HG03457 (cell line): ENCODE measurements at regions not wholly inside any gene's neighbourhood (a gene's known extent, or its start where the extent isn't known, plus 50 kb on each side); places are given as distances from the start of the nearest gene placed in this dataset.

ENCODE experiments used
- ATAC-seq: cut with Tn5 transposase; IDR thresholded peaks from one replicate; pipeline ENCODE4 v1.9.1; 2021; ENCODE audit warnings: moderate number of reproducible peaks; ENCODE audit not compliant: unreplicated experiment

DNA sequence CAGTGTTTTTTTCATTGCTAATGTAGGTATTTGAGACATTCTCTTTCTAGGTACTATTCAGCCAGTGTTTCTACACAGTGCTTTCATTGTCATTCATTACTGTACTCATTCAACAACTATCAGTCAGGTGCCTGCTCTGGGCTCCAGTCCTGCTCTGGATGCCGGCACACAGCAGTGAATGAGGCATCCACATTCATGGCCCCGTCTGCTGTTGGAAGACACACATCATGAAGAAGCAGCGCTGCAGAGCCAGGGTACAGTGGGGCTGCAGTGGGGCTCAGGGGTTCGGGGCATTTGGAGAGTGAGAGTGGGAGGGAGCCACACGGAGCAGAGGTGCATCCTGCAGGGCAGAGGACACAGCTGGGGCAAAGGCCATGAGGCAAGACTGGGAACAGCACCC is 737.2 kb upstream of the RAB6C start:
- no peak for ATAC-seq

DNA sequence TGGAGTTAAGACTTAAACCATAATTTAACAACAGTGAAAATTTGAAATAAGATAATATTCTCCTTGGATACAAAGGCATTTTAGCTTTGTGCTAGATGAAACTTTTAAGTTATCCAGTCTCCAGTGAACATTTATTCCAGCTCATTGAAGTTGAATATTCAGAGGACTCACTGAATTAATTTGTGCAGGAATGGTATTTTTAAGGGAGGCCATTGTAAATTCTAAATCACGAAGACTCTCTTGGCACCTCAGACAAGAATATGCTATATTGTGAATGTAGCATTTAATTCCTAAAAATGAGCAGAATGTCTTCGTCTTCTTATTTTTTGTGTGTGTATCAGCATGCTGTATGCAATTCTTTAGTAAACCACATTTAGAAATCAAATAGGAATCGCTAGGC is 731.7 kb upstream of the RAB6C start:
- ATAC-seq: no peak

DNA sequence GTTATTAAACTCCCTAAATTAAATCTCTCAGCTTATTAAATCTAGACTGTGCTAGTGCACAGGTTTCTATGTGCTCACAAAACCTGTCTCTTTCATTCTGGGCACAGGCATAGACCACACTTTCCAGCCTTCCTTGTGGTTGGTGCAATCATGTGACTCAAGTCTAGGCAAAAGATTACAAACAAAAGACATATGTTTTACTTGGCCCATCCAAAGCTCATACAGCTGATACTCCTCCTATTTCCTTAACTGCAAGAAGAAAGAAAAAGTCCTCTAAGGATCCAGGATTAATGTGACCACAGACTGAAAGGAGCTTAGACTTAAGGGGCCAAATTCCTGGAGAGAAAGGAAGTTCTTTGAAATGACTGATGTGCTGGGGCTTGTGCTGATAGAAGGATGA is 731.3 kb upstream of the RAB6C start:
- ATAC-seq: no peak

DNA sequence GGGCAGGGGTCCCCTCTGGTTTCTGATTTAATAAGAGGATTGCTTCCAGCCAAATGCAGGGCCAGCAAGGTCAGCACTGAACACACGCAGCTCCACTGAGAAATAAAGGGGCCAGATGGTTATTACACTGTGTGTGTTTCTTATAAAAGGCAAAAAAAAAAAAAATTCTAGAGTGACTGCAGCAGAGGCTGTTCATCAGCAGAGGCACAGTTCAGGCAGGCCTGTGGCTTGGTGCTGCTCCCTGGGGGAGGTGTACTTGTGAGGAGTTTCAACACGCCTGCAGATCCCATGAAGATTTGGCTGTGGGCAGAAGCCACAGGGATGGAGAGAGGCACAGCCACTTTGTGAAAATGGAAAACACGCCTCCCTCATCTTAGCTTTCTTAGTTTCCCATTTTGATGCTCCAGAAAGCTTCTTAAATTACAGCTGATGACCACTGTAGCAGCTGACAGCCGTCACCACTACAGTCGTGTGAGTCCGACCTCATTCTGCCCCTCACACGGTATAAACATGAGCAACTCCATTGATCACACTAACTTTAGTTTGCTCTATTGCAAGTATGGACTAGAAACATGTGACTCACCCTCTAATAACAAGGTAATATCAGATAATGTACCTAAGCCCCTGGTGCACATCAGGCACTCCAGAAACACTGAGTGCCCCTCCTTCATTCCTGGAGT is 726.5 kb upstream of the RAB6C start:
- ATAC-seq: no peak

DNA sequence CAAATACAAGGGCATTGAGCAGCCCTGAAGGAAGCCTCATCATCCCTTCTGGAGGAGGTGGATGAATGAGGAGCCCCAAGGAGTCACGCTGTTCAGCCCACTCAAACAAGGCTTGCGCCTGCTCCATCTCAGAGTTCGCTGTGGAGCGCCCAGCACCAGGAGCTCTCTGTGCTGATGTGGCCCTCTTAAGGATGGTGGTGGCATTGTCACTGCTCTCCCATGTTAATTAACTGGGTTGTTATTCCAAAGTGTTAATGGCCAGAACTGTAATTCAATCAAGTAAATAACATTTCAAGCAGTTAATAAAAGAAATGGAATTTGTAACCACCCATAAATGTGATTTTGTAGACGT is 726.0 kb upstream of the RAB6C start:
- no peak for ATAC-seq

DNA sequence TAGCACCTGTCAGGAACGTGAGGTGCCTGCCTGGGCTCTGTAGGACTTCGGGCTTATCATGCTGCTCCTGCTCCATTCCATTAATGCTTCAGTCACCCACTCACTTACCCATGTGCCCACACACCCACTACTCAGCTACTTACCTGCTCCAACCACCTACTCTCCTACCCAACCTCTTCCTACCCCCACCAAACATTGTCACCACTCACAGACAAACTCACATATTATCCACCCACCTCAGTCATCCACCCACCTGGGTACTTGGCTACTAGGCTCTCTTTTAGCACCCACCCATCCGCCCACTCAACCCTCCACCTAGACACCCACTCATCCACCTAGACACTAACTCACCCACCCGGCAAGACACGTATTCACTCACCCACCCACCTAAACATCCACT is 724.7 kb upstream of the RAB6C start:
- ATAC-seq: no peak

DNA sequence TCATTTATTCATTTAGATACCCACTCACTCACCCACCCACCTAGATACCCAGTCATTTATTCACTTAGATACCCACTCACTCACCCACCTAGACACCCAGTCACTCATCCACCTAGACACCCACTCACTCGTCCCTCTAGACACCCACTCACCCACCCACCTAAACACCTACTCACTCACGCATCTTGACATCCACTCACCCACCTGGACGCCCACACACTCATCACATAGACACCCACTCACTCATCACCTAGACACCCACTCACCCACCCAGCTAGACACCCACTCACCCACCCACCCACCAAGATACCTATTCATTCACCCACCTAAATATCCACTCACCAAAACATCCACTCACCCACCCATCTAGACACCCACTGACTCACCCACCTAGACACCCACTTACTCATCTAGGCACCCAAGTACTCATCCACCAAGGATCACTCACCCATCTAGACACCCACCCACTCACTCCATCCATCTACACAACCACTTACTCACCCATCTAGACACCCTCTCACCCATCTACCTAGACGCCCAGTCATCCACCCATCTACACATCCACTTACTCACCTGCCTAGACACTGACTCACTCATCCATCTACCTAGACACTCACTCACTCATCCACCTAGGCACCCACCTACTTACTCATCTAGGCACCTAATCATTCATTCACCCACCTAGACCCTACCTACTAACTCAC is 723.7 kb upstream of the RAB6C start:
- no peak for ATAC-seq

DNA sequence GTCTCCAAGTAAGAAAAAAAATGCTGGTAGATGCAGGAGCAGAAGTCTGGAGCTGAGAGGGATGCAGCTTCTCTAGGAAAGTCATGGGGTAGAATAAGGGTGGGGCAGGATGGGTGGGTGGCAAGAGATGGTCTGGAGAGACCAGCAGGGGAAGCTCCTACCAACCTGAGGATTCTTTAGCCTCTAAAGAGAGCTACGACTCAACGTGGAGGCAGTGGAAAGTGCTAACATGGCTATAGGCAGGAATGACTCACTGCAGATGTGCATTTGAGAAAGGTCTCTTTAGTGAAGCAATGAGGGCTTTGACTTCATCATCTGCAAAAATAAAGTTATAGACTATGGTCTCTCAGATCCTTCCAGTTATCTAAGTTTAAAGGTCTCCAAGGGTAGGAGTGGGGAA is 722.8 kb upstream of the RAB6C start:
- no peak for ATAC-seq

DNA sequence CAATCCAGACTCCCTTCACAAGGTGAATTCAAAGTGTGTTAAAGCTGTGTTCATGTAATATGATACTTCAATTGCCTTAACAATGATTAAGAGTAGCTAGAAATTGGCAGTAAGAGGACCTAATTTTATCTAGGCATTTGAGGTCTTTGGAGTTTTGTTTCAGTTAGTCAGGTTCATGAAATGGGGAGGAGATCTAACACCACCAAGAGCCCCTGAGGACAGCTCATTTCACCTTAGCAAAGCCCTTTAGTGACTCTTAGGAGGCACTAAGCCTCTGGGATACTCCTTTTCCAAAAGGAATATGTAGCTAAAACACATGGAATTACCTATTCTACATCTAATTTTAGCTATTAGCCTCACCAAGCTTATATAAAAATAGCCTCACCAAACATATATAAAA is 716.5 kb upstream of the RAB6C start:
- no peak for ATAC-seq

DNA sequence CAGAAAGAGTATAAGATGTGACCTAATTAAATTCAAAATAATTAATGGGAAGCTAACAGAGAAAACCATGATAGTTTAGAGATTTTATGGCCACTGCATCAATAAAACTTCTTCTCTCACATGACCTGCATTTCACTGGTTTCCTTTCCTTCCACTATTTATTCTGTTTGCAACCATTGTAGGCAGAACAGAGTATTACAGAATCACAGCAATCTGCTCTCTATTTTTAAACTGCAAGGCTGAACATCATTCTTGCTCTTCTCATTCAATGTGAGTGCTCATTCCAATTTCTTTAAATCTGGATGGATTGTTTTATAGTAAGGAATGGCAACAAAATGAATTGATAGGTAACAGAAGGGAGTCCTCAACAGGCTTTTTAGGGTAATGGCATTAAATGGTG is 715.5 kb upstream of the RAB6C start:
- no peak for ATAC-seq

DNA sequence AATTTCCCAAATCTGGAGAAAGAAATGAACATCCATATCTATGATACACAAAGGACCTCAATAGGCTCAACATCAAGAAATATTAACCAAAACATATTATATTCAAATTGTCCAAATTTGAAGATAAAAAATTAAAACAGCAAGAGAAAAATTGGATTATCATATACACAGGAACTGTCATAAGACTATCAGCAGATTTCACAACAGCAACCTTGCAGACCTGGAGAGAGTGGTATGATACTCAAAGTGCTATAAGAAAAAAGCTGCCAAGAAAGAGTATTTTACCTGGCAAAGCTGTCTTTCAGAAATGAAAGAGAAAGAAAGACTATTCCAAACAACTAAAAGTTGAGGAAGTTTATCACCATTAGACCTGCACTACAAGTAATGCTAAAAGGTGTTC is 711.9 kb upstream of the RAB6C start:
- no peak for ATAC-seq

DNA sequence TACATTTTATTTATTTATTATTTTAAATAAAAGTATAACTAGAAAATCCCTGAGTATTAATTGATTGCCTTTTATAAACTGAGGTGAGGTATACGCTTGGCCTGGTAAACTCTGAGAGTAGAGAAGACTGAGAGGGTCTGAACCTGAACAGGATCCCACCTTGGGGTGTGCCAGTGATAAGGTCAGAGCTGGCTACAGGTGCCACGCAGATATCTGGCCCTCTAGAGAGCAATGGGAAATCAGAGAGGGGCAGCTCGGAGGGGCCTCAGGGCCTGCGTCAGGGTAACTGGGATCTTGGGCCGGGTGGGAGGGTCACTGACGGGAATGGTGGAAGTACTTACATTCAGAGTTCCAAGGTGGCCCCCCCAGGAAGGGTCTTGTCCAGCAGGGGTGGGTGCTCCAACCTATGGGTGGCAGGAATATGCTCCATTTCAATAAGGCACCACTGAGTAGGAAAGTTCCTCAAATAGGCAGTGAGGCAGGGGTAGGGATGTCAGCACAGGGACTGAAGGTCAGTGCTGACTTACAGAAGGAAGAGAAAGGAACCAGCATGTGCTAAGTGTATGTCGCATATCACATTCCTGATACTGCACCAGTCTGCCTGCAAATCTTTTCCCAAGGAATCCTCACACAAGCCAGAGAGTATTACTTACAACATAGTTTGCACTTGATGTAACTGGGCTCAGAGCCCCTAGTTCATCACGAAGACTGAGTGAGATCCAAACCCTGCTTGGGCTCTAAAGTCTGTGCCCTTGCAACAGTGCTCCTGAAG is 706.0 kb upstream of the RAB6C start:
- ATAC-seq: no peak

DNA sequence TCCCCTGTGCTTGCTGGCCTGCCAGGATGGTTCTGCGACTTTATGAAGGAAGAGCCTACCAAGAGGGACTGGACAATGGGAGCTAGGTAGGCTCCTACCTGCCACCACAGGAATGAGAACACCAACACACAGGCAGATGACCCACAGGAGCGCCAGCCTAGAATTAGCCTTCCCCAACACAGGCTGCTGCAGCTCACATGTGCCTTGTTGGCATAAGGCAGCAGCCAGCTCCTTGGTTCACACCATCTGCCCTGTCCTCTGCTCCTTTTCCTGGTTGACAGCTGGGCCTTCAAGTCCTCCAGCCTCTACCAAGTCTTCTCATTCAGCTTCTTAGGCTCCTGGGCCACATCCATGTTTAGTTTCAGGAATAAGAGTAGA is 705.4 kb upstream of the RAB6C start:
- no peak for ATAC-seq

DNA sequence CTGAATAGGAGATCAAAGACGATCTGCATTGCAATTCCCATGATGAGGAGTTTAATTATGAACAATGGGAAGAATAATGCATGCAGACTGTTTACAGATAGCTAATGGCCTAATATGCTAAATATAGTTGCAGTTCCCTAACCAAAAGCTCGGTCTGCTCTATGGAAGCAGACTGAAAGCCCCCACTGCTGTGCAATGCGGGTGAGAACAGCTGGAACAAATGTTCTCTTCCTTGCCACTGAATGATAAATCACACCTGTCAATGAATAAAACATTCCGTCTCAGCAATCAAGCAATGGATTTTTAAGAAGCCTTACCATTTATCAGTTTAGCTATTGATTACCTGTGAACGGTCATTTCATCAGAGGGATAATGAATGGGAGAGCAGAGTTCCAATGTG is 704.5 kb upstream of the RAB6C start:
- ATAC-seq: no peak

DNA sequence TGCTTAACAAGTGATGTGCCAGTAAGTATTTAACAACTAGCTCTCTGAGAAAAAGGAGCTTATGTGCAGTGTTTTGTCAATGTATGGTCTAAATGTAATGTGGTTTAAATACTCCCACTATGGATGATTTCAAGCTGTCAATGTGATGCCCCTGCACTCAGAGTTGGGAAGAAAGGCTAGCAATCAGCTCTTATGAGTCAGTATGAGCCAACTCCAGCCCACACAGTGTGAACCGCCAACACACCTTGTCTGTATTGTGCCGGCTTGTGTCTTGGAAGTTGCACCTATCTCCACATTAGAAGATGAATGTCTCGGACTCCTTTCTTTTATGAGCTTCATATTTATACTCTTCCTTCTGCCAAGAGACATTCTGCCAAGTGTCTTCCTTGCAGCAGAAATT is 703.8 kb upstream of the RAB6C start:
- no peak for ATAC-seq

DNA sequence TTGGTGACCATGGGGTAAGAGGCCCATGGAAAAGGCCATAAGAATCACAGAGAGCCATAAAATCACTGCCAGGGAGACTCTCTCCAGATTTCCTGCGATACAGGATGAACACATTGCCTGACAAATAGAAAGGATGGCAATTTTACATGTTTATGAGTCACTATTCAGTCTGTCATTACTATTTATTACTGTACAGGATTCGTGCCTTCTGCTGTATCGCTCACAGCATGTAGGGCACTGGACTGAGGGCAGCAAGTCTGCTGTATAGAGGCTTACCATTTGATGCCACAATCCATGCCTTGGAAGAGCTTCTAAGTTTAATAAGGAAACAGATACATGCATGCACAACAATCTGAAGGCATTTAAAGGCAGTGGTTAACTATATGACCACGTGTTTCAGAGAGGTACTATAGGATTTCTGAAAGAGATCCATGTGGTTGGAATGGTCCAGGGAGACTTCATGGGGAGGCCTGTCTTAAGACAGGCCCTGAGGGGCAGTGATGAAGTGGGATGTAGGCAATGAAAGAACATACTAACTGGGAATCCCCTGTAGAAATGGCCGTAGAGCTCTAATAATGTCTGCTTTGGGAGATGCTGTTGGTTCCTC is 702.4 kb upstream of the RAB6C start:
- ATAC-seq: no peak

DNA sequence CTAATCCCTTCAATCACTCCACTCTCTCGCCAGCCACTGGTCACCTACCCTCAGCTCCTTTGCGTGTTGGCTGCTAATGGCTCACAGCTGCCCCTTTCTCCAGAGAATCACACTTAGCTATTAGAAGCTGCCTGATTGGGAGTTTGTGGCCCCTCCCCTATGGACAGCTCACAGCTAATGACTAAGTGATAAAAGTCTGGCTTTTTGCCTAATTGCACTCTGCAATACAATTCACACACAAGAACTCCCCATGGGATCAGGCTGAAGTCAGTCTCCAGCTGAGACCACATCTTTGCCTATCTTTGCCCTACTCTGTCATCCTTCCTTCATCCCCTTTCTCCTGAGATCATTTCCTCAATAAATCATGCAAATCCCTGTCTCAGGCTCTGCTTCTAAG is 701.9 kb upstream of the RAB6C start:
- ATAC-seq: no peak

DNA sequence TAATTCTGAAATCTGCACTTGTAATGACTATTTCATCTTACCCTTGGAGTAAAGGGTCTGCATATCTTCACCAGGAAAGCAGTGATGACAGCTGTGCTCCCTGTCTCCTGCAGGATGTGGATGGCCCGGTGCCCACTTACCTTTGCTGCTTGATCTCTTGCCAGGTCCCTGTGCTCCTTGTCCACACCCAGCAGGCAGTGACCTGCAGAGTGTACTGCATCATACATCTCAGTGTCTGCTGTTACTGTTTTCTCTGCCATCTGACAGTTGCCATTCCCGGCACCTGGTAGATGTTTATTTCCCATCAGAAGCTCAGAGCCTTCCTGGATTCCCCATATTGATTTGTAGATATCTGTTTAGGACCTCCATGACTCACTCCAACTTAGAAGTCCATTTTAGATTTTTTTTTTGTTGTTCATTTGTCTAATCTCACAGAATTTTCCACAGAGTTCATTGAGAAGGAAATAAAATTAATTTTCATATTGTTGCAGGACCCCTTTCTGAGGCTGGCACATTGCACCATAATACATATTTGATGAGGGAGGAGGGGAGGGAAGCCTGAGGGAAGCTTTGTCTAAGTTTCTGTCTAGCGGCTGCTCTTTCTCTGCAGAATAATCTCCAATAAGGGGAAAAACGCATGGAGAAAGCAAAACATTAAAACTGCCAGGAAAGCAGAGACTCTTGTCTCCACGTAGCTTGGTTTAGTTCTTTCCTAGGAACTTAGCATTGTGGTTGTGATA is 697.5 kb upstream of the RAB6C start:
- ATAC-seq: no peak

DNA sequence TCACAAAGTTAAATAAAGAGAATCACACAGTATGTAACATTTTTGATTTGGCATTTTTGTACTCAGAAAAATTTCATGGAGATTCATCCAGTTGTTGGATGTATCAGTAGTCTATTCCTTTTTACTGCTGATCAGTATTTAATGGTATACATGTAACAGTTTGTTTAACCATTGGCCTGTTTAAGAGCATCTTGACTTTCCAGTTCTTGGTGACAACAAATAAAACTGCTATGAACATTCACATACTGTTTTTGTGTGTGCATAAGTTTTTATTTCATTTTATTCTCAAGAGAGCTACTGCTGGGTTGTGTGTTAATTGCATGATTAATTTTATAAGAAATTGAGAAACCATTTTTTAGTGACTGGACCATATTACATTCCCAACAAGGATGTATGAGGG is 694.5 kb upstream of the RAB6C start:
- no peak for ATAC-seq

DNA sequence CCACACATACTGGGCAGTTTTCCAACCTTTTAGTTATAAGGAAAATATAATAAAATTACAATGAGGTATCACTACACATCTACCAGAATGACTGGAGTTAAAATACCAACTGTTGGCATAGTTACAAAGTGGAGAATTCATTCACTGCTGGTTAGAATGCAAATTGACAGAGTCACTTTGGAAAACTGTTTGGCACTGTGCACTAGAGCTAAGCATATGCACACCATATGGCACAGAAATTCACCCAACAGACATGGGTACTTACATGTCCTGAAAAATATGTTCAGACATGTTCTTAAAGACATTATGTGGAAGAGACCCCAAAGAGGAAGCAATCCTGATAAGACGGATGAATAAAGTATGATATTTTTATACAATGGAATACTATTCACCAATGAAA is 686.1 kb upstream of the RAB6C start:
- no peak for ATAC-seq

DNA sequence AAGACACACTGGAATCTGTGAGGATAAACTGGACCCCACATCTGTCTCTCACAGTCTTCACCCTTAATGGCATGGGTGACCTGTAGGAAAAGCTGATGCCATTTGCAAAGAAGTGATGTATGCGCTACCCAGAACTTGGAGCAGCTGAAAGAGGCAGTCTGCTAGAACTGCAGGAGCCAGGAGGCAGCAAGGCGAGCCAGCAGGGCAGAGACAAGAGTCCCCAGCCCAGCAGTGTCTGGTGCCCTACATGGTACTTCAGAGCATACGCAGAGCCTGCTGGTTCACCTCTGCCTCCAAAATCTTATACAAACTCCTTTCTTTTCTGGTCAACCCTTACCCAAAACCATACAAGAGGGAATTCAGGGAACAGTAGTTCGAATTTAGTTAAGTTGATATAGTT is 683.1 kb upstream of the RAB6C start:
- no peak for ATAC-seq
